ENCODE measurements at regions not wholly inside any gene's neighbourhood (a gene's known extent, or its start where the extent isn't known, plus 50 kb on each side); places are given as distances from the start of the nearest gene placed in this dataset.

- Histone ChIP-seq H3K27ac (ENCODE audit: low read depth, low read length) (no peak overlapping the region), H3K4me3 (ENCODE audit: low read depth, low read length) (no peak overlapping the region), H3K9me3 (ENCODE audit: control insufficient read depth, insufficient read depth, low read length) (no peaks in the 10 kb centered on the region), H3K36me3 (ENCODE audit: control insufficient read depth, insufficient read depth, low read length) (no peaks in the 10 kb centered on the region), H3K4me1 (ENCODE audit: control insufficient read depth, insufficient read depth, low read length) (no peaks in the 10 kb centered on the region), H3K27me3 (ENCODE audit: control insufficient read depth, insufficient read depth, low read length) (no peaks in the 10 kb centered on the region)
- DNase-seq (ENCODE audit: low read depth in 4 of 6, low spot score in 6 of 6), result peak in 4 of 6 donors; percentile 6 to 55 (median 18)
- WGBS (ENCODE audit: insufficient coverage), result no CpG with 5 or more reads among the region's 2 CpGs
These were observed 99.5 kb upstream of the USP38 start for GRCh38 chr4:143085224-143085623.

DNA sequence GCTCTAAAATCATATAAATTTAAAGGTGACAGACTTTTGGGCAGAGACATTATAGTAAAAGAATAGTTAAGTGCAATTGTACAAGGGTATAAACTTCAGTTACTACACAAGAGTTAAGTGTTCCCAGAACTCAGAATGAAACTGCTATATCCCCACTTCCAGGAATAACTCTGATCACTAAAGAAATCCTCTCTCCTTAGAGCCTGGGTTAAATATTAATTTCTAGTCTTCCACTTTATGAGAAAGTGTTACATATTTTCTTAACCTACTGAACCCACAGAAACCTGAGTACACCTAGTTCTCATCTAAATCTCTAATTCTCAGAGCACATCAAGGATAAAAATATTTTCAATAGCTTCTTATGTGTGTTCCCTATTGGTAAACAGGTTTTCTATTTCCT, 99.1 kb upstream of the USP38 start:
- Histone ChIP-seq H3K27me3 (ENCODE audit: control insufficient read depth, insufficient read depth, low read length) (no peaks in the 10 kb centered on the region), H3K9me3 (ENCODE audit: control insufficient read depth, insufficient read depth, low read length) (no peaks in the 10 kb centered on the region), H3K4me3 (ENCODE audit: low read depth, low read length) (no peak overlapping the region), H3K4me1 (ENCODE audit: control insufficient read depth, insufficient read depth, low read length) (no peaks in the 10 kb centered on the region), H3K36me3 (ENCODE audit: control insufficient read depth, insufficient read depth, low read length) (no peaks in the 10 kb centered on the region), H3K27ac (ENCODE audit: low read depth, low read length) (no peak overlapping the region)
- DNase-seq (ENCODE audit: low read depth in 4 of 6, low spot score in 6 of 6), result no peak

GRCh38 chr4:143089291-143089690, 95.4 kb upstream of the USP38 start:
- Histone ChIP-seq H3K36me3 (ENCODE audit: control insufficient read depth, insufficient read depth, low read length) (no peaks in the 10 kb centered on the region), H3K4me3 (ENCODE audit: low read depth, low read length) (no peak overlapping the region), H3K4me1 (ENCODE audit: control insufficient read depth, insufficient read depth, low read length) (no peaks in the 10 kb centered on the region), H3K27ac (ENCODE audit: low read depth, low read length) (no peak overlapping the region), H3K27me3 (ENCODE audit: control insufficient read depth, insufficient read depth, low read length) (no peaks in the 10 kb centered on the region), H3K9me3 (ENCODE audit: control insufficient read depth, insufficient read depth, low read length) (no peaks in the 10 kb centered on the region)
- no peak for DNase-seq (ENCODE audit: low read depth in 4 of 6, low spot score in 6 of 6)

- DNase-seq (ENCODE audit: low read depth in 4 of 6, low spot score in 6 of 6), result no peak
- Histone ChIP-seq H3K36me3 (ENCODE audit: control insufficient read depth, insufficient read depth, low read length) (no peaks in the 10 kb centered on the region), H3K27ac (ENCODE audit: low read depth, low read length) (no peak overlapping the region), H3K27me3 (ENCODE audit: control insufficient read depth, insufficient read depth, low read length) (no peaks in the 10 kb centered on the region), H3K9me3 (ENCODE audit: control insufficient read depth, insufficient read depth, low read length) (no peaks in the 10 kb centered on the region), H3K4me1 (ENCODE audit: control insufficient read depth, insufficient read depth, low read length) (no peaks in the 10 kb centered on the region), H3K4me3 (ENCODE audit: low read depth, low read length) (no peak overlapping the region)
These were observed 94.9 kb upstream of the USP38 start for GRCh38 chr4:143089847-143090246.

DNA sequence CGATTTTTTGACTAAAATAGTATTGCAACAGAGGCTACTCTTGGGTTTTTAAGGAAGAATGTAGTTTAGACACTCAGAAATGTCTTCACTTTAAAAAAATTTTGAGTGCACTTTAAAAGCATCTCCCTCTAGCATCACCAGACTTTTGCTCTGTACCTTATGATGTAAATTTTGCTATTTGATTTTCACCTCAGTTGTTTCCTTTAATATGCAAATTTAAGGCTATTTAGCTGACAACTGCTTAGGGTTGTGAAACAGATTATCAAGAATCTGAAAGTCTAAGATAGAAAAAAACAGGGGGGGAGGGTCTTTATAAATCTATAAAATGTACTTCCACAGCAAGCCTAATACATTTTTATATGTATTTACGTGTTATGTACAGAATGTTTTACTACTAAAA, 92.9 kb upstream of the USP38 start:
- no peak overlapping the region for H3K27ac ChIP-seq (ENCODE audit: low read depth, low read length)
- H3K4me1 ChIP-seq (ENCODE audit: control insufficient read depth, insufficient read depth, low read length), result no peaks in the 10 kb centered on the region
- H3K27me3 ChIP-seq (ENCODE audit: control insufficient read depth, insufficient read depth, low read length), result no peaks in the 10 kb centered on the region
- H3K36me3 ChIP-seq (ENCODE audit: control insufficient read depth, insufficient read depth, low read length), result no peaks in the 10 kb centered on the region
- WGBS (ENCODE audit: insufficient coverage), result no CpG with 5 or more reads among the region's 2 CpGs
- peaks cover 1% of the 10 kb centered on the region for H3K9me3 ChIP-seq (ENCODE audit: control insufficient read depth, insufficient read depth, low read length)
- no peak overlapping the region for H3K4me3 ChIP-seq (ENCODE audit: low read depth, low read length)
- DNase-seq (ENCODE audit: low read depth in 4 of 6, low spot score in 6 of 6), result no peak

GRCh38 chr4:143095447-143095846, 89.3 kb upstream of the USP38 start:
- Histone ChIP-seq H3K9me3 (ENCODE audit: control insufficient read depth, insufficient read depth, low read length) (peaks cover 3% of the 10 kb centered on the region), H3K4me3 (ENCODE audit: low read depth, low read length) (no peak overlapping the region), H3K4me1 (ENCODE audit: control insufficient read depth, insufficient read depth, low read length) (no peaks in the 10 kb centered on the region), H3K27ac (ENCODE audit: low read depth, low read length) (no peak overlapping the region), H3K36me3 (ENCODE audit: control insufficient read depth, insufficient read depth, low read length) (no peaks in the 10 kb centered on the region), H3K27me3 (ENCODE audit: control insufficient read depth, insufficient read depth, low read length) (no peaks in the 10 kb centered on the region)
- no peak for DNase-seq (ENCODE audit: low read depth in 4 of 6, low spot score in 6 of 6)
- 80% methylated on average over 1 of the region's 1 CpG for WGBS (ENCODE audit: insufficient coverage)

DNA sequence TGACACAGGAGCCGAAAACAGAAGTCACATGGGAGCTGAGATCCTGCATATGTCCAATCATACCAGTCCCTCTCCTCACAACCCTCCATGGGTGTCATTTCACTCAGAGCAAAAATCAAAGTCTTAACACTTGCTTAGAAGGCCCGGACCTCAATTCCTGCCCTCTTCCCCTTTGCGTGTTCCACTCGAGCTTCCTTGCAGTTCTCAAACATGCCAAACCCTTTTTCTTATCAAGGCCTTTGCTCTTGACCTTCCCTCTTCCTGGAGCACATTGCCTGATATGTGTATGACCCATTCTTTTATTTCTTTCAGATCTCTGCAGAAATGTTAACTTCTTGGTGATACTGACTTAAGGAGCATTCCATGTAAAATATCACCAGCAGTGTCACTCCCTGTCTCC, 87.0 kb upstream of the USP38 start:
- Histone ChIP-seq H3K9me3 (ENCODE audit: control insufficient read depth, insufficient read depth, low read length) (peaks cover 3% of the 10 kb centered on the region), H3K36me3 (ENCODE audit: control insufficient read depth, insufficient read depth, low read length) (no peaks in the 10 kb centered on the region), H3K4me1 (ENCODE audit: control insufficient read depth, insufficient read depth, low read length) (no peaks in the 10 kb centered on the region), H3K27ac (ENCODE audit: low read depth, low read length) (no peak overlapping the region), H3K4me3 (ENCODE audit: low read depth, low read length) (no peak overlapping the region), H3K27me3 (ENCODE audit: control insufficient read depth, insufficient read depth, low read length) (no peaks in the 10 kb centered on the region)
- 79% methylated on average over 4 of the region's 4 CpGs for WGBS (ENCODE audit: insufficient coverage)
- DNase-seq (ENCODE audit: low read depth in 4 of 6, low spot score in 6 of 6), result no peak

DNA sequence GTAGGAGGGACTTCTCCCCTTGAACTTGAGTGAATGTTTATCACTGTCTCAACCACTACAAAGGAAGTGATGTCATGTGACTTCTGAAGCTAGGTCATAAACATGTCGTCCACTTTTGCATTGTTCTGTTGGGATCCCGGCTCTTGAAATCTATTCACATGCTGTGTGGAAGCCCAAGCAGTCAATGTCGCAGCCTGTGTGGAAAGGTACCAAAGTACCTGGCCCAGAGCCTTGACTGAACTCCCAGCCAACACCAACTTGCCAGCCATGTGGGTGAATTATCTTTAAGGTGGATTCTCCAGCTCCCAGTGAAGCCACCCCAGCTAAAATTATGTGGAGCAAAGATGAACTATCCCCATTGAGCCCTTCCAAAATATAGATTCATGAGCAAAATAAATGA, 85.0 kb upstream of the USP38 start:
- no peaks in the 10 kb centered on the region for H3K36me3 ChIP-seq (ENCODE audit: control insufficient read depth, insufficient read depth, low read length)
- WGBS (ENCODE audit: insufficient coverage), result 66% methylated on average over 3 of the region's 3 CpGs
- H3K27me3 ChIP-seq (ENCODE audit: control insufficient read depth, insufficient read depth, low read length), result no peaks in the 10 kb centered on the region

GRCh38 chr4:143109376-143109775, 75.3 kb upstream of the USP38 start:
- no peaks in the 10 kb centered on the region for H3K9me3 ChIP-seq (ENCODE audit: control insufficient read depth, insufficient read depth, low read length)
- no peak for DNase-seq (ENCODE audit: low read depth in 4 of 6, low spot score in 6 of 6)
- no peaks in the 10 kb centered on the region for H3K36me3 ChIP-seq (ENCODE audit: control insufficient read depth, insufficient read depth, low read length)
- no peaks in the 10 kb centered on the region for H3K4me1 ChIP-seq (ENCODE audit: control insufficient read depth, insufficient read depth, low read length)
- H3K4me3 ChIP-seq (ENCODE audit: low read depth, low read length), result no peak overlapping the region
- H3K27me3 ChIP-seq (ENCODE audit: control insufficient read depth, insufficient read depth, low read length), result no peaks in the 10 kb centered on the region
- no peak overlapping the region for H3K27ac ChIP-seq (ENCODE audit: low read depth, low read length)

More for the DNA sequence above, 85.0 kb upstream of the USP38 start:
- Histone ChIP-seq H3K9me3 (ENCODE audit: control insufficient read depth, insufficient read depth, low read length) (peaks cover 3% of the 10 kb centered on the region), H3K4me1 (ENCODE audit: control insufficient read depth, insufficient read depth, low read length) (no peaks in the 10 kb centered on the region), H3K27ac (ENCODE audit: low read depth, low read length) (no peak overlapping the region), H3K4me3 (ENCODE audit: low read depth, low read length) (no peak overlapping the region)
- peak in 1 of 6 donors; percentile 5 for DNase-seq (ENCODE audit: low read depth in 4 of 6, low spot score in 6 of 6)

GRCh38 chr4:143118663-143119062, 66.1 kb upstream of the USP38 start:
- no peak overlapping the region for H3K27ac ChIP-seq (ENCODE audit: low read depth, low read length)
- no peaks in the 10 kb centered on the region for H3K27me3 ChIP-seq (ENCODE audit: control insufficient read depth, insufficient read depth, low read length)
- no peak overlapping the region for H3K4me3 ChIP-seq (ENCODE audit: low read depth, low read length)
- no peaks in the 10 kb centered on the region for H3K36me3 ChIP-seq (ENCODE audit: control insufficient read depth, insufficient read depth, low read length)
- no peak for DNase-seq (ENCODE audit: low read depth in 4 of 6, low spot score in 6 of 6)
- H3K9me3 ChIP-seq (ENCODE audit: control insufficient read depth, insufficient read depth, low read length), result no peaks in the 10 kb centered on the region
- no peaks in the 10 kb centered on the region for H3K4me1 ChIP-seq (ENCODE audit: control insufficient read depth, insufficient read depth, low read length)
- no CpG with 5 or more reads among the region's 1 CpG for WGBS (ENCODE audit: insufficient coverage)

- Histone ChIP-seq H3K9me3 (ENCODE audit: control insufficient read depth, insufficient read depth, low read length) (no peaks in the 10 kb centered on the region), H3K27me3 (ENCODE audit: control insufficient read depth, insufficient read depth, low read length) (no peaks in the 10 kb centered on the region), H3K4me1 (ENCODE audit: control insufficient read depth, insufficient read depth, low read length) (no peaks in the 10 kb centered on the region), H3K4me3 (ENCODE audit: low read depth, low read length) (no peak overlapping the region), H3K36me3 (ENCODE audit: control insufficient read depth, insufficient read depth, low read length) (no peaks in the 10 kb centered on the region), H3K27ac (ENCODE audit: low read depth, low read length) (no peak overlapping the region)
- DNase-seq (ENCODE audit: low read depth in 4 of 6, low spot score in 6 of 6), result peak in 1 of 6 donors; percentile 3
These were observed 57.1 kb upstream of the USP38 start for GRCh38 chr4:143127621-143128020.
